Fibroblast of villous mesenchyme (primary cell): ENCODE measurements at regions not wholly inside any gene's neighbourhood (a gene's known extent, or its start where the extent isn't known, plus 50 kb on each side); places are given as distances from the start of the nearest gene placed in this dataset.

ENCODE experiments used
- DNase-seq: peaks from one replicate; pipeline ENCODE4 v3.0.0-alpha.2; 2010; ENCODE audit warnings: low read depth
- H3K4me3 ChIP-seq: 2 replicates; pipeline ENCODE4 v1.5.1; 2011; ENCODE audit warnings: low read depth, mild to moderate bottlenecking, low read length
- TF ChIP-seq, protein P1 (sequence below): IDR thresholded peaks from 2 replicates; pipeline ENCODE4 v1.5.1; 2012; ENCODE audit warnings: low read depth, mild to moderate bottlenecking, low read length; ENCODE audit not compliant: insufficient read depth

DNA sequence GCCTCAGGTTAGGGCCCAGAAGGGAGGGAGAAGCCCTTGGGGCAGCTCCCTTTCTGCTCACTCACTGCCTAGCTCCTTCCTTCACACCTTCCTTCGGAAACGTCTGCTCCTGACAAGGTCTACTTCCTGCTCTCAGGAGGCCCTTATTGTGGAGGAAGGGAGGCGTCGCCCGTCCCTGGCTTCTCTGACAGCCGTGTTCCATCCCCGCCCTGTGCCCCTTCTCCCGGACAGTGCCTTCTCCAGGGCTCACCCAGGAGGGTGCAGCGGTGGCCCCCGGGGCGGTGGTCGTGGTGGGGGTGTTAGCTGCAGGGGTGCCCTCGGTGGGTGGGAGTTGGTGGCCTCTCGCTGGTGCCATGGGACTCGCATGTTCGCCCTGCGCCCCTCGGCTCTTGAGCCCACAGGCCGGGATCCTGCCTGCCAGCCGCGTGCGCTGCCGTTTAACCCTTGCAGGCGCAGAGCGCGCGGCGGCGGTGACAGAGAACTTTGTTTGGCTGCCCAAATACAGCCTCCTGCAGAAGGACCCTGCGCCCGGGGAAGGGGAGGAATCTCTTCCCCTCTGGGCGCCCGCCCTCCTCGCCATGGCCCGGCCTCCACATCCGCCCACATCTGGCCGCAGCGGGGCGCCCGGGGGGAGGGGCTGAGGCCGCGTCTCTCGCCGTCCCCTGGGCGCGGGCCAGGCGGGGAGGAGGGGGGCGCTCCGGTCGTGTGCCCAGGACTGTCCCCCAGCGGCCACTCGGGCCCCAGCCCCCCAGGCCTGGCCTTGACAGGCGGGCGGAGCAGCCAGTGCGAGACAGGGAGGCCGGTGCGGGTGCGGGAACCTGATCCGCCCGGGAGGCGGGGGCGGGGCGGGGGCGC is 231.9 kb downstream of the SEC14L1 start:
- peak overlapping the region; percentile 78 for H3K4me3 ChIP-seq
- peak; percentile 92 for DNase-seq
- TF ChIP-seq, protein P1, sequence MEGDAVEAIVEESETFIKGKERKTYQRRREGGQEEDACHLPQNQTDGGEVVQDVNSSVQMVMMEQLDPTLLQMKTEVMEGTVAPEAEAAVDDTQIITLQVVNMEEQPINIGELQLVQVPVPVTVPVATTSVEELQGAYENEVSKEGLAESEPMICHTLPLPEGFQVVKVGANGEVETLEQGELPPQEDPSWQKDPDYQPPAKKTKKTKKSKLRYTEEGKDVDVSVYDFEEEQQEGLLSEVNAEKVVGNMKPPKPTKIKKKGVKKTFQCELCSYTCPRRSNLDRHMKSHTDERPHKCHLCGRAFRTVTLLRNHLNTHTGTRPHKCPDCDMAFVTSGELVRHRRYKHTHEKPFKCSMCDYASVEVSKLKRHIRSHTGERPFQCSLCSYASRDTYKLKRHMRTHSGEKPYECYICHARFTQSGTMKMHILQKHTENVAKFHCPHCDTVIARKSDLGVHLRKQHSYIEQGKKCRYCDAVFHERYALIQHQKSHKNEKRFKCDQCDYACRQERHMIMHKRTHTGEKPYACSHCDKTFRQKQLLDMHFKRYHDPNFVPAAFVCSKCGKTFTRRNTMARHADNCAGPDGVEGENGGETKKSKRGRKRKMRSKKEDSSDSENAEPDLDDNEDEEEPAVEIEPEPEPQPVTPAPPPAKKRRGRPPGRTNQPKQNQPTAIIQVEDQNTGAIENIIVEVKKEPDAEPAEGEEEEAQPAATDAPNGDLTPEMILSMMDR, result no peak

DNA sequence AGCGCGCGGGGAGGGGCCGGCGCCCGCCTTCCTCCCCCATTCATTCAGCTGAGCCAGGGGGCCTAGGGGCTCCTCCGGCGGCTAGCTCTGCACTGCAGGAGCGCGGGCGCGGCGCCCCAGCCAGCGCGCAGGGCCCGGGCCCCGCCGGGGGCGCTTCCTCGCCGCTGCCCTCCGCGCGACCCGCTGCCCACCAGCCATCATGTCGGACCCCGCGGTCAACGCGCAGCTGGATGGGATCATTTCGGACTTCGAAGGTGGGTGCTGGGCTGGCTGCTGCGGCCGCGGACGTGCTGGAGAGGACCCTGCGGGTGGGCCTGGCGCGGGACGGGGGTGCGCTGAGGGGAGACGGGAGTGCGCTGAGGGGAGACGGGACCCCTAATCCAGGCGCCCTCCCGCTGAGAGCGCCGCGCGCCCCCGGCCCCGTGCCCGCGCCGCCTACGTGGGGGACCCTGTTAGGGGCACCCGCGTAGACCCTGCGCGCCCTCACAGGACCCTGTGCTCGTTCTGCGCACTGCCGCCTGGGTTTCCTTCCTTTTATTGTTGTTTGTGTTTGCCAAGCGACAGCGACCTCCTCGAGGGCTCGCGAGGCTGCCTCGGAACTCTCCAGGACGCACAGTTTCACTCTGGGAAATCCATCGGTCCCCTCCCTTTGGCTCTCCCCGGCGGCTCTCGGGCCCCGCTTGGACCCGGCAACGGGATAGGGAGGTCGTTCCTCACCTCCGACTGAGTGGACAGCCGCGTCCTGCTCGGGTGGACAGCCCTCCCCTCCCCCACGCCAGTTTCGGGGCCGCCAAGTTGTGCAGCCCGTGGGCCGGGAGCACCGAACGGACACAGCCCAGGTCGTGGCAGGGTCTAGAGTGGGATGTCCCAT is 232.8 kb downstream of the SEC14L1 start:
- H3K4me3 ChIP-seq, result peak overlapping the region; percentile 78
- peak; percentile 47 for DNase-seq
- TF ChIP-seq, protein P1, result no peak

DNA sequence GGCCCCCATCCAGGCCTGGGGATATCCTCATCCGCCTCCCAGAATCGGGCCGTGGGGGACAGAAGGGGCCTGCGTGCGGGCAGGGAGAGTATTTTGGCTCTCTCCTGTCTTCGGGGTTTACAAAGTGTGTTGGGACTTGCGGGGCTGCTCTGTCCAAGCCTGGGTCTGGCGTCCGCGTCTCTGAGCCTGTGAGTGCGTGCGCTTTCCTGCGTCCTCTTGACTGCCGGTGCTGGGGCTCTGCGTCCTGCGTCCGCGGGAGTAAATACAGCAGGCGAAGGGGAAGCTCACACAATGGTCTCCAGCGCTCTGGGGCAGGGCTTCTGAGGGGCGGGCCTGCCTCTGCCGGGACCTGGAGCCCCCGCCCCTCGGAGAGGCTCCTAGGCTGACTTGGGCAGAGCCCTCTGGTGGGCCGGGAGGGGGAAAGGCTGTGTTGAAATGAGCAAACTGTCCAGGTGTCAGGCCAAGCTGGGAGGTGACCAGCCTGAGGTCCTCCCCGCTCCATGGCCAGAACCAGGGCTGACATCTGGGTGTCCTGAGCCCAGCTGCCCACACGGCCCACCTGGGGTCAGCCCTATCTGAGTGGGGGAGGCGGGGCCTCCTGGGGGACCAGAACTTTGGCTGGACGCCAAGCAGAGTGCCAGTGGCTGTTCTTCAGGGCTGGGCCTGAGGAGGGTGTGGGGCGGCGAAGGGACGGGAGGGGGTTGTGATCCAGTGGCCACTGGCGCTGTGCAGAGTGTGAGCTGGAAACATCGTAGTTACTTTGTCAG is 233.6 kb downstream of the SEC14L1 start:
- DNase-seq, result peak; percentile 92
- TF ChIP-seq, protein P1, result peak; percentile 46
- H3K4me3 ChIP-seq, result peak overlapping the region; percentile 78

DNA sequence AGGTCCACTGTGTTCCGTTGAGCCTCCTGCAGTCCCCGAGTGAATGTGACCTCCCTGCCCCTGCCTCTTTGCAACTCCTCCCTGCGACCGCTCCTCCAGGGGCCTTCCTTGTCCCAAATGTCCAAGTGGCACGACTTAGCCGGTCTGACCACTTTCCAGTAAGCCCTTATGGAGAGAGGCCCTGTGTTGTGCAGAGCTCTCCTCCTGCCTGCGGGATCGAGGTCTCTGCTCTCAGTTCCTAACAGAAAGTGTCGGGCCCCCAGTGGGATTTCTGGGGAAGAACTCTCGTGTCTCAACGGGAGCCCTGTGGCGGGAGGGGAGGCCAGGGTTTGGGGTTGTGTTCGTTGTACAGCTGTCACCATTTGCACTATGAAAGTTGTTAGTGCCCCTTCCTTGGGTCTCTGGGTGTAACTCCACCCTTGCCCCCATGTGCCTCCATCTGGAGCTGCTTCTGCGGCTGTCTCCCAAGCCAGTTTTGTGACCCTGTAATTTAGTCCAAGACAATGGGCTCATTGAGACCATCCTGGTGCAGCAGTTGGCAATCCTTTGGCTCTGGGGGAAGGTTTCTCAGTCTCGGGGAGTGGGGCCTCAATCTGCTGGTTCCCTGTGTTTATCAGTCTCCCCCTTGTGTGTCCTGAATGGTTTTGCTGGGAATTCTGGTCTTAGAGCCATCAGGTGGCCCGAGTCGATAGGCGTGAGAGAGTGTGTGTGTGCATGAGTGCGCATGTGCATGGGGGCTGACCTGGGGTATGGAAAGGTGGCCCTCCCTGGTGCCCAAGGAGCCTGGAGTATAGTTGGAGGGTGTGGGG is 234.5 kb downstream of the SEC14L1 start:
- peak; percentile 30 for DNase-seq
- peak overlapping the region; percentile 78 for H3K4me3 ChIP-seq
- TF ChIP-seq, protein P1, result no peak

DNA sequence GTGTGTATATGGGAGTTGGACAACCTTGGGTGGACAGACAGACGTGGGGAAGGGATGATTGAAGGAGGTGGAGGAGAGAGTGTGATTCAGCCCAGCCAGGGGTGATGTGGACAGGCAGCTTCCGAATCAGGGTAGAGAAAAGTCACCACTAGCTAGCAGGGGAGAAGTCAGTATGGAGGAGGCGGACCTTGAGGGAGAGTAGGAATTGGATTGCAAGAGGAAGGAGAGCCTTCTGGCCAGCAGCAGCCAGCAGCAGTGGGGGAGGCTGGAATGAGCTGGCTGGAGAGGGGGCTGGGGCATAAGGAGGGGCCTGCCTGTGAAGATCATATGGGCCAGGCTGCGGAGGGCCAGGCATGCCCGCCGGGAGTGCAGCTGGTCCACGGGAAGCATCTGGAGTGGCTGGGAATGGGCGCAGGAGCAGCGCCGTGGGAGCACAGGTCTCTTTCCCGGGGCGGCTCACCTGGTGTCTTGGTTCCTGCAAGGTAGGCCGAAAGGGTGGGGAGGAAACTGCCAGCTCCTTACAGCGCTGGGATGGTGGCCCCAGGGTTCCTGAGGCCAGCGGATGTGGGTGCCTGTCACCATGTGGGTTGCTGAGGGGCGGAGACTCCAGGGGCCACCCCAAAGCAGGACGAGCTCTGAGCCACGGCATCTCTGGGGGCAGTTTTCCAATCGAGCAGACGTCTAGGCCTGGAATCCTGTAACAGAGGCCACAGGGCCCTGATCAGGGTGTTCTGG is 235.3 kb downstream of the SEC14L1 start:
- peak; percentile 89 for DNase-seq
- TF ChIP-seq, protein P1, result no peak
- H3K4me3 ChIP-seq, result peak overlapping the region; percentile 78
